ENCODE measurements at regions not wholly inside any gene's neighbourhood (a gene's known extent, or its start where the extent isn't known, plus 50 kb on each side); places are given as distances from the start of the nearest gene placed in this dataset.

DNA sequence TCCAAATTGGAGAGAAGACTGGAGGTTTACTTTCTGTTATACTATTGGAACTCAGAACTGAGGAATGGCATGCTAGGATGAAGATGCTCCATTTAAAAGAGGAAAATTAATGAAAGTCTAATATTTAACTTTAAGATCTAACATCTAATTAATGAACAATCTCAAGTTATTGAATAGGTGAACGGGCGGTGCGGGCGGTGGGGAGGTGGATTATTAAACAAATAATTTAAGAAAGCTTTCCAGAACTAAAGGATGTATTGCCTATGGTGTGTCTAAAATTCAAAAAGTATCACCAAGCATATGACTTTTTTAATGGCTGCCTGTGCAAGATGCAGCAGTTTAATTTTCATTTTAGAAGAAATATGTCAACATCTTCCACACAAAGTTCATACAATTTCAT is 1747.1 kb upstream of the SEL1L start:
- H4K20me1 ChIP-seq (ENCODE audit: insufficient read depth): no peaks in the 10 kb centered on the region
- no peaks in the 10 kb centered on the region for H3K36me3 ChIP-seq (ENCODE audit: insufficient read depth)
- no peak overlapping the region for H2AFZ ChIP-seq (ENCODE audit: low read depth)
- H3K27ac ChIP-seq: no peak overlapping the region
- TF ChIP-seq, protein P1, sequence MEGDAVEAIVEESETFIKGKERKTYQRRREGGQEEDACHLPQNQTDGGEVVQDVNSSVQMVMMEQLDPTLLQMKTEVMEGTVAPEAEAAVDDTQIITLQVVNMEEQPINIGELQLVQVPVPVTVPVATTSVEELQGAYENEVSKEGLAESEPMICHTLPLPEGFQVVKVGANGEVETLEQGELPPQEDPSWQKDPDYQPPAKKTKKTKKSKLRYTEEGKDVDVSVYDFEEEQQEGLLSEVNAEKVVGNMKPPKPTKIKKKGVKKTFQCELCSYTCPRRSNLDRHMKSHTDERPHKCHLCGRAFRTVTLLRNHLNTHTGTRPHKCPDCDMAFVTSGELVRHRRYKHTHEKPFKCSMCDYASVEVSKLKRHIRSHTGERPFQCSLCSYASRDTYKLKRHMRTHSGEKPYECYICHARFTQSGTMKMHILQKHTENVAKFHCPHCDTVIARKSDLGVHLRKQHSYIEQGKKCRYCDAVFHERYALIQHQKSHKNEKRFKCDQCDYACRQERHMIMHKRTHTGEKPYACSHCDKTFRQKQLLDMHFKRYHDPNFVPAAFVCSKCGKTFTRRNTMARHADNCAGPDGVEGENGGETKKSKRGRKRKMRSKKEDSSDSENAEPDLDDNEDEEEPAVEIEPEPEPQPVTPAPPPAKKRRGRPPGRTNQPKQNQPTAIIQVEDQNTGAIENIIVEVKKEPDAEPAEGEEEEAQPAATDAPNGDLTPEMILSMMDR (conservative IDR thresholded peaks at IDR 0.05; ENCODE audit: low read depth, low read length): no peak
- H3K9ac ChIP-seq: no peak overlapping the region
- H3K4me3 ChIP-seq (IDR thresholded peaks at IDR 0.05; ENCODE audit: insufficient read depth, low read depth, low read length): no peak overlapping the region
- no peaks in the 10 kb centered on the region for H3K4me1 ChIP-seq (ENCODE audit: low read depth, poor library complexity, severe bottlenecking)
- no peak overlapping the region for H3K4me2 ChIP-seq
- no peaks in the 10 kb centered on the region for H3K27me3 ChIP-seq (ENCODE audit: insufficient read depth, low read depth)
- no peaks in the 10 kb centered on the region for H3K79me2 ChIP-seq (ENCODE audit: insufficient read depth, low read depth)

DNA sequence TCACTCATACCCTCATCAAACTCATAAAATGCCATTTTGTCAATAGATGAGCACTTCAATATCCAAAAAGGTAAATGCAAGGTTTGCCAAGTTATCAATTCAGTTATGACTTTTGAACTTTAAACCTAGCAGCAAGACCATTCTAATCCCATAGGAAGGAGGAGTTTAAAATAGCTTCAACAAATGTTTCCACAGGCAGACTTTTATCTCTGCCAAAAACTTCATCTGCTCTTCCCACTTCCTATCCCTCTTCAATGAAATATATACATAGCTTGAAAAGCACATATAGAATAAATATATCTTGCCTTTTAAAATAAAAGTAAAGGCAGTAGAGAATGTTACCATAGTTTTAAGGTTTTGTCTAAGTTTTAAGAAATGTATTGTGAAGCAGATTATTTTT is 1749.1 kb upstream of the SEL1L start:
- Histone ChIP-seq H2AFZ (ENCODE audit: low read depth) (no peak overlapping the region), H3K4me3 (IDR thresholded peaks at IDR 0.05; ENCODE audit: insufficient read depth, low read depth, low read length) (no peak overlapping the region), H3K4me2 (no peak overlapping the region), H3K9ac (no peak overlapping the region), H4K20me1 (ENCODE audit: insufficient read depth) (no peaks in the 10 kb centered on the region), H3K4me1 (ENCODE audit: low read depth, poor library complexity, severe bottlenecking) (no peaks in the 10 kb centered on the region), H3K79me2 (ENCODE audit: insufficient read depth, low read depth) (no peaks in the 10 kb centered on the region), H3K27me3 (ENCODE audit: insufficient read depth, low read depth) (no peaks in the 10 kb centered on the region), H3K36me3 (ENCODE audit: insufficient read depth) (no peaks in the 10 kb centered on the region), H3K27ac (no peak overlapping the region)
- TF ChIP-seq, protein P1 (conservative IDR thresholded peaks at IDR 0.05; ENCODE audit: low read depth, low read length): no peak

DNA sequence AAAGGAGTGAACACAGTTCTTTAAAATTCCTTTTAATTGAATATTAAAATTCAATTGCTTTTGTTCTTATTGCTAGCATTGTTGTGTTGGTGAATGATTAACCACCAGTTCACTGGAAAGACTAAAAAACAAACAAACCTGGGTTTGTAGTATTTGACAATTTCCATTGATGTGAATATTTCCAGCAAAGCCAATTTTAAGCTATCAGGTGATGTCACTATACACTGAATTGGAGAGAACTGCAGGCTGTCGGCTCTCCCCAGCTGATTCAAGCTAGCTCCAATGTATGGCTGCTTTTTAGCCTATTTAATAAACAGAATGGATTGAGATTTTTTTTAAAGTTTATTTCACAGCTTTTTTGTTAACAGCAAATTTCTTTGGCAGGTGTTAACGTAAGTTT is 1753.6 kb upstream of the SEL1L start:
- Histone ChIP-seq H3K79me2 (ENCODE audit: insufficient read depth, low read depth) (no peaks in the 10 kb centered on the region), H3K27ac (no peak overlapping the region), H3K27me3 (ENCODE audit: insufficient read depth, low read depth) (no peaks in the 10 kb centered on the region), H3K4me3 (IDR thresholded peaks at IDR 0.05; ENCODE audit: insufficient read depth, low read depth, low read length) (no peak overlapping the region), H3K4me2 (no peak overlapping the region), H3K4me1 (ENCODE audit: low read depth, poor library complexity, severe bottlenecking) (no peaks in the 10 kb centered on the region), H3K9ac (no peak overlapping the region), H2AFZ (ENCODE audit: low read depth) (no peak overlapping the region), H4K20me1 (ENCODE audit: insufficient read depth) (no peaks in the 10 kb centered on the region), H3K36me3 (ENCODE audit: insufficient read depth) (no peaks in the 10 kb centered on the region)
- TF ChIP-seq, protein P1 (conservative IDR thresholded peaks at IDR 0.05; ENCODE audit: low read depth, low read length): no peak

DNA sequence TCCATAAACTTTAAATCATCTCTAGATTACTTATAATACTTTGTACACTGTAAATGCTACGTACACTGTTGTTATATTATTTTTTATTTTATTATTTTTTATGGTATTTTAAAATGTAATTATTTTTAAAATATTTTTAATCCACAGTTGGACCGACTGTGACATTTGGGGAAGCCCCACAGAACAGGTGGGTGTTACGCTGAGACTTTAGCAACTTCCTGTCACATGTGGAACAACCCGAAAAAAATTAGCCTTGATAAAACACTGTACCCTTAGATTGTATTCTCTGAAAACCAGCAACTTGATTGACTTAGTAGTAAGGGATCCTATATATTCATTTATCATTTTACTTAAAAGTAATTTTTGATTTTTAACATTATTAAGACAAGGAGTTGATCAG is 1755.7 kb upstream of the SEL1L start:
- Histone ChIP-seq H3K4me1 (ENCODE audit: low read depth, poor library complexity, severe bottlenecking) (no peaks in the 10 kb centered on the region), H3K36me3 (ENCODE audit: insufficient read depth) (no peaks in the 10 kb centered on the region), H2AFZ (ENCODE audit: low read depth) (no peak overlapping the region), H3K27me3 (ENCODE audit: insufficient read depth, low read depth) (no peaks in the 10 kb centered on the region), H3K4me2 (no peak overlapping the region), H3K4me3 (IDR thresholded peaks at IDR 0.05; ENCODE audit: insufficient read depth, low read depth, low read length) (no peak overlapping the region), H3K27ac (no peak overlapping the region), H3K79me2 (ENCODE audit: insufficient read depth, low read depth) (no peaks in the 10 kb centered on the region), H3K9ac (no peak overlapping the region), H4K20me1 (ENCODE audit: insufficient read depth) (no peaks in the 10 kb centered on the region)
- TF ChIP-seq, protein P1 (conservative IDR thresholded peaks at IDR 0.05; ENCODE audit: low read depth, low read length): no peak

DNA sequence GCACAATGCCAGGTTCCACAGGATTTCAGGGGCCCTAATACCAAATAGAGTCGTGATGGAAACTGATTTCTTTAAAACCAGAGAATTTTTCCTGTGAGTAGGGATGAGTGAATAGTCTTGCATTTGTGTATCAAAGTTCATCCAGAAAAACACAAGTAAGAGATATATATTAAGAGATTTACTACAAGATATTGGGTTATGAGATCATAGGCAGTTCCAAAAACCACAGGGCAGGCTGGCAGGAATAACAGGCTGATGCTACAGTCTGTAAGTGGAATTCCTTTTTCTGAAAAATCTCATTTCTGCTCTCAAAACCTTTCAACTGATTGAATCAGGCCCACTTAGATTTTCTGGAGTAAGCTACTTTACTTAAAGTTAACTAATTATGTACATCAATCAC is 1756.2 kb upstream of the SEL1L start:
- H3K4me2 ChIP-seq: no peak overlapping the region
- H3K79me2 ChIP-seq (ENCODE audit: insufficient read depth, low read depth): no peaks in the 10 kb centered on the region
- no peak overlapping the region for H3K4me3 ChIP-seq (IDR thresholded peaks at IDR 0.05; ENCODE audit: insufficient read depth, low read depth, low read length)
- no peaks in the 10 kb centered on the region for H3K4me1 ChIP-seq (ENCODE audit: low read depth, poor library complexity, severe bottlenecking)
- no peaks in the 10 kb centered on the region for H3K27me3 ChIP-seq (ENCODE audit: insufficient read depth, low read depth)
- H2AFZ ChIP-seq (ENCODE audit: low read depth): no peak overlapping the region
- H3K36me3 ChIP-seq (ENCODE audit: insufficient read depth): no peaks in the 10 kb centered on the region
- no peak overlapping the region for H3K27ac ChIP-seq
- H4K20me1 ChIP-seq (ENCODE audit: insufficient read depth): no peaks in the 10 kb centered on the region
- H3K9ac ChIP-seq: no peak overlapping the region
- TF ChIP-seq, protein P1 (conservative IDR thresholded peaks at IDR 0.05; ENCODE audit: low read depth, low read length): no peak
